ENCODE measurements at regions not wholly inside any gene's neighbourhood (a gene's known extent, or its start where the extent isn't known, plus 50 kb on each side); places are given as distances from the start of the nearest gene placed in this dataset.
"Not testable (repeated sequence)": the region's sequence is repeated elsewhere in the genome, so short reads cannot be mapped to it uniquely, and the experiment has no call there.

GRCh38 chr3:23726811-23727548 lies 78.8 kb upstream of the UBE2E1 start:
- no peaks in the 10 kb centered on the region for H3K36me3 ChIP-seq (ENCODE audit: control insufficient read depth in 1 of 2, insufficient read depth in 2 of 2, low read length in 1 of 2)
- intact Hi-C loops (cut with DNase I): no loop called here
- no peaks in the 10 kb centered on the region for H3K27me3 ChIP-seq (ENCODE audit: control insufficient read depth in 1 of 2, insufficient read depth in 2 of 2, low read length in 1 of 2)
- WGBS, 2 donors: 89 to 92% methylated on average over 5 of the region's 5 CpGs
- no peak overlapping the region for H3K27ac ChIP-seq (ENCODE audit: low read depth in 1 of 2, low read length in 2 of 2)
- no peaks in the 10 kb centered on the region for H3K4me1 ChIP-seq (ENCODE audit: control insufficient read depth in 1 of 2, insufficient read depth in 2 of 2, low read length in 2 of 2)
- no peaks in the 10 kb centered on the region for H3K9me3 ChIP-seq (ENCODE audit: control insufficient read depth, low read length)
- ATAC-seq (ENCODE audit: low FRiP score) (no peak), DNase-seq (no peak)
- no peak overlapping the region for H3K4me3 ChIP-seq (ENCODE audit: low read length in 2 of 2)

- Histone ChIP-seq H3K9me3 (ENCODE audit: control insufficient read depth, low read length) (no peaks in the 10 kb centered on the region), H3K27ac (ENCODE audit: low read depth in 1 of 2, low read length in 2 of 2) (no peak overlapping the region), H3K4me1 (ENCODE audit: control insufficient read depth in 1 of 2, insufficient read depth in 2 of 2, low read length in 2 of 2) (no peaks in the 10 kb centered on the region), H3K4me3 (ENCODE audit: low read length in 2 of 2) (no peak overlapping the region), H3K36me3 (ENCODE audit: control insufficient read depth in 1 of 2, insufficient read depth in 2 of 2, low read length in 1 of 2) (no peaks in the 10 kb centered on the region), H3K27me3 (ENCODE audit: control insufficient read depth in 1 of 2, insufficient read depth in 2 of 2, low read length in 1 of 2) (no peaks in the 10 kb centered on the region)
- 68 to 79% methylated on average over 4 of the region's 4 CpGs for WGBS, 2 donors
- intact Hi-C loops (cut with DNase I): no loop called here
- no peak for ATAC-seq (ENCODE audit: low FRiP score)
- no peak for DNase-seq
These were observed 77.1 kb upstream of the UBE2E1 start for GRCh38 chr3:23728601-23729117.

- H3K9me3 ChIP-seq (ENCODE audit: control insufficient read depth, low read length); H3K36me3 ChIP-seq (ENCODE audit: control insufficient read depth in 1 of 2, insufficient read depth in 2 of 2, low read length in 1 of 2); intact Hi-C loops (cut with DNase I); H3K27ac ChIP-seq (ENCODE audit: low read depth in 1 of 2, low read length in 2 of 2); DNase-seq; H3K4me1 ChIP-seq (ENCODE audit: control insufficient read depth in 1 of 2, insufficient read depth in 2 of 2, low read length in 2 of 2); ATAC-seq (ENCODE audit: low FRiP score); H3K27me3 ChIP-seq (ENCODE audit: control insufficient read depth in 1 of 2, insufficient read depth in 2 of 2, low read length in 1 of 2); H3K4me3 ChIP-seq (ENCODE audit: low read length in 2 of 2): not testable (repeated sequence)
- WGBS, 2 donors: 96 to 97% methylated on average over 6 of the region's 6 CpGs
These were observed 76.4 kb upstream of the UBE2E1 start for GRCh38 chr3:23729362-23729761.

GRCh38 chr3:23734481-23734880 lies 71.3 kb upstream of the UBE2E1 start:
- WGBS, 2 donors: 96 to 98% methylated on average over 3 of the region's 3 CpGs
- H3K4me1 ChIP-seq (ENCODE audit: control insufficient read depth in 1 of 2, insufficient read depth in 2 of 2, low read length in 2 of 2): peaks cover 0 to 3% of the 10 kb centered on the region in 2 donors
- intact Hi-C loops (cut with DNase I): no loop called here

GRCh38 chr3:23735062-23735461 lies 70.7 kb upstream of the UBE2E1 start:
- no peaks in the 10 kb centered on the region for H3K36me3 ChIP-seq (ENCODE audit: control insufficient read depth in 1 of 2, insufficient read depth in 2 of 2, low read length in 1 of 2)
- DNase-seq (no peak), ATAC-seq (ENCODE audit: low FRiP score) (no peak)
- peaks cover 0 to 3% of the 10 kb centered on the region in 2 donors for H3K4me1 ChIP-seq (ENCODE audit: control insufficient read depth in 1 of 2, insufficient read depth in 2 of 2, low read length in 2 of 2)
- H3K9me3 ChIP-seq (ENCODE audit: control insufficient read depth, low read length): no peaks in the 10 kb centered on the region
- H3K27me3 ChIP-seq (ENCODE audit: control insufficient read depth in 1 of 2, insufficient read depth in 2 of 2, low read length in 1 of 2): no peaks in the 10 kb centered on the region
- WGBS, 2 donors: 7 to 9% methylated on average over 3 of the region's 3 CpGs
- intact Hi-C loops (cut with DNase I): no loop called here
- H3K27ac ChIP-seq (ENCODE audit: low read depth in 1 of 2, low read length in 2 of 2): no peak overlapping the region
- no peak overlapping the region for H3K4me3 ChIP-seq (ENCODE audit: low read length in 2 of 2)

More at GRCh38 chr3:23734481-23734880, 71.3 kb upstream of the UBE2E1 start:
- no peak overlapping the region for H3K27ac ChIP-seq (ENCODE audit: low read depth in 1 of 2, low read length in 2 of 2)
- no peaks in the 10 kb centered on the region for H3K36me3 ChIP-seq (ENCODE audit: control insufficient read depth in 1 of 2, insufficient read depth in 2 of 2, low read length in 1 of 2)
- H3K9me3 ChIP-seq (ENCODE audit: control insufficient read depth, low read length): no peaks in the 10 kb centered on the region
- H3K4me3 ChIP-seq (ENCODE audit: low read length in 2 of 2): no peak overlapping the region
- DNase-seq: no peak
- no peak for ATAC-seq (ENCODE audit: low FRiP score)
- no peaks in the 10 kb centered on the region for H3K27me3 ChIP-seq (ENCODE audit: control insufficient read depth in 1 of 2, insufficient read depth in 2 of 2, low read length in 1 of 2)

- no peak for ATAC-seq (ENCODE audit: low FRiP score)
- intact Hi-C loops (cut with DNase I): no loop called here
- Histone ChIP-seq H3K4me1 (ENCODE audit: control insufficient read depth in 1 of 2, insufficient read depth in 2 of 2, low read length in 2 of 2) (peaks cover 0 to 3% of the 10 kb centered on the region in 2 donors), H3K9me3 (ENCODE audit: control insufficient read depth, low read length) (no peaks in the 10 kb centered on the region), H3K4me3 (ENCODE audit: low read length in 2 of 2) (no peak overlapping the region), H3K36me3 (ENCODE audit: control insufficient read depth in 1 of 2, insufficient read depth in 2 of 2, low read length in 1 of 2) (no peaks in the 10 kb centered on the region), H3K27me3 (ENCODE audit: control insufficient read depth in 1 of 2, insufficient read depth in 2 of 2, low read length in 1 of 2) (no peaks in the 10 kb centered on the region), H3K27ac (ENCODE audit: low read depth in 1 of 2, low read length in 2 of 2) (no peak overlapping the region)
- no peak for DNase-seq
- 12 to 19% methylated on average over 8 of the region's 8 CpGs for WGBS, 2 donors
These were observed 70.0 kb upstream of the UBE2E1 start for GRCh38 chr3:23735535-23736326.

- ATAC-seq (ENCODE audit: low FRiP score) (no peak), DNase-seq (no peak)
- H3K36me3 ChIP-seq (ENCODE audit: control insufficient read depth in 1 of 2, insufficient read depth in 2 of 2, low read length in 1 of 2): no peaks in the 10 kb centered on the region
- peaks cover 0 to 3% of the 10 kb centered on the region in 2 donors for H3K4me1 ChIP-seq (ENCODE audit: control insufficient read depth in 1 of 2, insufficient read depth in 2 of 2, low read length in 2 of 2)
- intact Hi-C loops (cut with DNase I): no loop called here
- H3K27ac ChIP-seq (ENCODE audit: low read depth in 1 of 2, low read length in 2 of 2): no peak overlapping the region
- no peaks in the 10 kb centered on the region for H3K9me3 ChIP-seq (ENCODE audit: control insufficient read depth, low read length)
- no peaks in the 10 kb centered on the region for H3K27me3 ChIP-seq (ENCODE audit: control insufficient read depth in 1 of 2, insufficient read depth in 2 of 2, low read length in 1 of 2)
- H3K4me3 ChIP-seq (ENCODE audit: low read length in 2 of 2): no peak overlapping the region
- 96 to 97% methylated on average over 3 of the region's 3 CpGs for WGBS, 2 donors
These were observed 66.8 kb upstream of the UBE2E1 start for GRCh38 chr3:23738944-23739343.

GRCh38 chr3:23739536-23739935 lies 66.2 kb upstream of the UBE2E1 start:
- no peak for ATAC-seq (ENCODE audit: low FRiP score)

More at GRCh38 chr3:23739536-23739935, 66.2 kb upstream of the UBE2E1 start:
- no peak for DNase-seq
- no peak overlapping the region for H3K4me3 ChIP-seq (ENCODE audit: low read length in 2 of 2)
- H3K27me3 ChIP-seq (ENCODE audit: control insufficient read depth in 1 of 2, insufficient read depth in 2 of 2, low read length in 1 of 2): no peaks in the 10 kb centered on the region
- H3K9me3 ChIP-seq (ENCODE audit: control insufficient read depth, low read length): no peaks in the 10 kb centered on the region
- H3K36me3 ChIP-seq (ENCODE audit: control insufficient read depth in 1 of 2, insufficient read depth in 2 of 2, low read length in 1 of 2): no peaks in the 10 kb centered on the region
- no peak overlapping the region for H3K27ac ChIP-seq (ENCODE audit: low read depth in 1 of 2, low read length in 2 of 2)
- 4 to 13% methylated on average over 1 of the region's 1 CpG for WGBS, 2 donors
- intact Hi-C loops (cut with DNase I): no loop called here
- peaks cover 0 to 3% of the 10 kb centered on the region in 2 donors for H3K4me1 ChIP-seq (ENCODE audit: control insufficient read depth in 1 of 2, insufficient read depth in 2 of 2, low read length in 2 of 2)

Data from aorta (tissue), 5 donors.